Fibroblast of pulmonary artery (primary cell): ENCODE measurements at regions not wholly inside any gene's neighbourhood (a gene's known extent, or its start where the extent isn't known, plus 50 kb on each side); places are given as distances from the start of the nearest gene placed in this dataset.

Experiments used
- DNase-seq: peaks from one replicate; pipeline ENCODE4 v3.0.0-alpha.2; 2010; ENCODE audit warnings: low read depth
- H3K4me3 ChIP-seq: replicated peaks from 2 replicates; pipeline ENCODE4 v1.5.1; 2011; ENCODE audit warnings: low read depth, mild to moderate bottlenecking, control low read depth, low read length, moderate library complexity
- CTCF ChIP-seq: IDR thresholded peaks from 2 replicates; pipeline ENCODE4 v1.5.1; 2011; ENCODE audit warnings: mild to moderate bottlenecking, control low read depth, low read length, inconsistent platforms; ENCODE audit errors: missing control alignments

GRCh38 chr12:59268295-59268809, 327.5 kb upstream of the SLC16A7 start:
- TF ChIP-seq CTCF, result no peak
- H3K4me3 ChIP-seq, result no peak overlapping the region
- no peak for DNase-seq

- H3K4me3 ChIP-seq, result no peak overlapping the region
- TF ChIP-seq CTCF, result no peak
- DNase-seq, result no peak
Observed at GRCh38 chr12:59260202-59260601, 335.6 kb upstream of the SLC16A7 start.

- no peak for TF ChIP-seq CTCF
- DNase-seq, result no peak
- H3K4me3 ChIP-seq, result no peak overlapping the region
Observed at GRCh38 chr12:59252731-59253130, 332.4 kb upstream of the LRIG3 start.

- TF ChIP-seq CTCF, result no peak
- no peak overlapping the region for H3K4me3 ChIP-seq
Observed at GRCh38 chr12:59250766-59251165, 330.5 kb upstream of the LRIG3 start.

GRCh38 chr12:59240048-59240447, 319.7 kb upstream of the LRIG3 start:
- H3K4me3 ChIP-seq, result no peak overlapping the region
- no peak for TF ChIP-seq CTCF
- DNase-seq, result no peak

More at GRCh38 chr12:59250766-59251165, 330.5 kb upstream of the LRIG3 start:
- no peak for DNase-seq

GRCh38 chr12:59234391-59234790, 314.1 kb upstream of the LRIG3 start:
- H3K4me3 ChIP-seq, result no peak overlapping the region
- no peak for TF ChIP-seq CTCF
- DNase-seq, result no peak

GRCh38 chr12:59230334-59230733, 310.0 kb upstream of the LRIG3 start:
- no peak overlapping the region for H3K4me3 ChIP-seq
- DNase-seq, result no peak
- no peak for TF ChIP-seq CTCF
